Central memory CD8-positive, alpha-beta T cell (primary cell): ENCODE measurements at regions not wholly inside any gene's neighbourhood (a gene's known extent, or its start where the extent isn't known, plus 50 kb on each side); places are given as distances from the start of the nearest gene placed in this dataset.
"Not testable (repeated sequence)": the region's sequence is repeated elsewhere in the genome, so short reads cannot be mapped to it uniquely, and the experiment has no call there.

Source experiments
- ATAC-seq: fragments of 150-1000 bp; cut with Tn5 transposase; replicated peaks from 2 replicates; pipeline ENCODE4 v1.10.0; 2022; ENCODE audit warnings: mild to moderate bottlenecking, moderate FRiP score, moderate number of reproducible peaks; ENCODE audit not compliant: poor library complexity, severe bottlenecking; ENCODE audit errors: extremely low read depth
- DNase-seq, 2 donors: peaks; one replicate each; pipeline ENCODE4 v3.0.0; 2021; ENCODE audit warnings: low spot score in 2 of 2
- H3K27ac Mint-ChIP-seq: one replicate; pipeline ENCODE4 v1.8.0; 2022; ENCODE audit warnings: low read depth, mild to moderate bottlenecking, moderate library complexity, mixed read lengths
- H3K27me3 Mint-ChIP-seq: one replicate; pipeline ENCODE4 v1.8.0; 2022; ENCODE audit warnings: mixed read lengths
- H3K36me3 Mint-ChIP-seq: one replicate; pipeline ENCODE4 v1.8.0; 2022; ENCODE audit warnings: mild to moderate bottlenecking, moderate library complexity, mixed read lengths; ENCODE audit not compliant: insufficient read depth
- H3K4me1 Mint-ChIP-seq: one replicate; pipeline ENCODE4 v1.8.0; 2022; ENCODE audit warnings: mixed read lengths
- H3K4me3 Mint-ChIP-seq: one replicate; pipeline ENCODE4 v1.8.0; 2022; ENCODE audit warnings: mild to moderate bottlenecking, moderate library complexity, mixed read lengths
- H3K9me3 Mint-ChIP-seq: one replicate; pipeline ENCODE4 v1.8.0; 2022; ENCODE audit warnings: mixed read lengths

DNA sequence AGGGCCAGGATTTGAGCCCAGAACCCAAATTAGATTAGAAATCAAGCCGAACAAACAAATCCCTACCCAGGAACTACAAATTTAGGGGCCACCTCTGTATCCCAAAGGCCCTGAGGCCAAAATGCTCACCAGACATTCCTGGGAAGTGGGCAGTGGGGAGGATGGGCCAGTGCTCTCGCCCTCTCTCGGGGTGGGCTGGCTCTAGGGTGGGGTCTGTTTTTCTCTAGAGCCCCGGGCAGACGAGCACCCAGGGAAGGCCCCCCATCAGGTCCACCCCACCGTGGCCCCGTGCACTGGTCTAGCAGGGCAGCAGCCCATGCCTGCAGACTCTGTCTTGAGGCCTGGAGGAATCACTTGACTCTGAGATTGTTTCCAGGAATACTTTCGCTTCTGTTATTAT is 252.0 kb downstream of the RRAGC start:
- Mint-ChIP-seq H3K36me3 (no peaks in the 10 kb centered on the region), H3K9me3 (no peaks in the 10 kb centered on the region), H3K27ac (no peak overlapping the region), H3K27me3 (peaks cover 68% of the 10 kb centered on the region), H3K4me1 (no peaks in the 10 kb centered on the region), H3K4me3 (no peak overlapping the region)
- ATAC-seq, result no peak
- no peak for DNase-seq

- no peaks in the 10 kb centered on the region for H3K36me3 Mint-ChIP-seq
- ATAC-seq, result no peak
- H3K4me3 Mint-ChIP-seq, result no peak overlapping the region
- no peak for DNase-seq
- H3K4me1 Mint-ChIP-seq, result no peaks in the 10 kb centered on the region
- peaks cover 55% of the 10 kb centered on the region for H3K27me3 Mint-ChIP-seq
- H3K9me3 Mint-ChIP-seq, result no peaks in the 10 kb centered on the region
- H3K27ac Mint-ChIP-seq, result no peak overlapping the region
These were observed 254.5 kb downstream of the RRAGC start for GRCh38 chr1:38605063-38605462.

DNA sequence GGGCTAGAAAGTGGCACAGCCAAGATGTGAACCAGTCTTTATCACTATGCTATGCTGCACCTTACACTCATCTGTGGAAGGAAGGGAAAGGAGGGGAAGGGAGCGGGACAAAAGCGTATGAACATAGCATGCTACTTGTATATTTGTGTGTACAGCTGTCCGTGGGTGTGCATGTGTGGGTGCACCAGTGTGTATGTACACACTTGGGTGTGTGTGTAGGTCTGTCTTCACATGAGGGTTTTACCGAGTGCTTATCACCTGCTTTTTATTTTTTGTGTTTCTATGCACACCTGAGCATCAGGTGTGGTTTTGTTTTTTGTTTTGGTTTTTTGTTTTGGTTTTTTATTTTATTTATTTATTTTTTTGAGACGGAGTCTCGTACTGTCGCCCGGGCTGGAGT is 255.7 kb downstream of the RRAGC start:
- ATAC-seq, result no peak
- Mint-ChIP-seq H3K36me3 (no peaks in the 10 kb centered on the region), H3K27me3 (peaks cover 50% of the 10 kb centered on the region), H3K4me3 (no peak overlapping the region), H3K27ac (no peak overlapping the region), H3K4me1 (no peaks in the 10 kb centered on the region), H3K9me3 (no peaks in the 10 kb centered on the region)
- no peak for DNase-seq

DNA sequence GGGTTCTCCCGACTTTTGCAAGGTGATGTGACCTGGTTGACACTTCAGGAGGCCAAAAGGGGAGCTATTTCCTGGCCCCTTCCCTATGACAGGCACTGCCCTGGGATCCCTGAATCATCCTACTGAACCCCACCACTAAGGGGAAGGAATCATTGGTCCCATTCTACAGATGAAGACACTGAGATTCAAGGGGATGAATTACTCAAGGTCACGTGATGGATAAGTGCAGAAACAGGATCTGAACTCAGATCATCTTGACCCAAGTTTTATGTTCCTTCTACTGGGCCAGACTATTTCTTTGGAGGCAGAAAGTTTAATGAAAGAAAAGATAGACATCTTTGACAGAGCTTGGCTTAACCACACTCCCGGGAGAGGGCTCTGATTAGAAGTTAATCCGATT is 258.7 kb downstream of the RRAGC start:
- Mint-ChIP-seq H3K27me3 (peaks cover 58% of the 10 kb centered on the region), H3K36me3 (no peaks in the 10 kb centered on the region), H3K4me3 (no peak overlapping the region), H3K27ac (no peak overlapping the region), H3K4me1 (no peaks in the 10 kb centered on the region), H3K9me3 (no peaks in the 10 kb centered on the region)
- ATAC-seq (no peak), DNase-seq (no peak)

DNA sequence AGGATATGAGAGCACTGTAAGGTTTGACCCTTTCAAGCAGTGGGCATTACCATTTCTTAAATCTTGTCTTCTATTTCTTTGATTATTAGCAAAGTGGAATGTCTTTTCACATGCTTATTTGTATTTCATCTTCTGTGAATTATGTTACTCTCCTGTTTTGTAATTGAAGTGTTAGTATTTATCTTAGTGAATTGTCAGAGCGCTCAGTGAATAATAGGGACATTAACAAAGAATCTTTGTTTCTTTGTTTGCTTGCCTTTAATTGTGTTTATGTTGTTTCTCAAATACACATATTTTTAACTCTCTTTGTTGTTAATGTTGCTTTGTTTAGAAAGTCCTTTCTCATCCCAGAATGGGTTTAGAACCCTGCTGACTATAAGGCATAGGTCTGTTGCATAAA is 259.3 kb downstream of the RRAGC start:
- no peak overlapping the region for H3K4me3 Mint-ChIP-seq
- H3K27ac Mint-ChIP-seq, result no peak overlapping the region
- H3K4me1 Mint-ChIP-seq, result no peaks in the 10 kb centered on the region
- peaks cover 2% of the 10 kb centered on the region for H3K9me3 Mint-ChIP-seq
- H3K27me3 Mint-ChIP-seq, result peaks cover 58% of the 10 kb centered on the region
- ATAC-seq, result no peak
- H3K36me3 Mint-ChIP-seq, result no peaks in the 10 kb centered on the region
- no peak for DNase-seq

- H3K36me3 Mint-ChIP-seq, result no peaks in the 10 kb centered on the region
- ATAC-seq (no peak), DNase-seq (no peak)
- H3K4me3 Mint-ChIP-seq, result no peak overlapping the region
- H3K4me1 Mint-ChIP-seq, result no peaks in the 10 kb centered on the region
- peaks cover 4% of the 10 kb centered on the region for H3K9me3 Mint-ChIP-seq
- no peak overlapping the region for H3K27ac Mint-ChIP-seq
- peaks cover 72% of the 10 kb centered on the region for H3K27me3 Mint-ChIP-seq
These were observed 261.5 kb downstream of the RRAGC start for GRCh38 chr1:38598118-38598517.

DNA sequence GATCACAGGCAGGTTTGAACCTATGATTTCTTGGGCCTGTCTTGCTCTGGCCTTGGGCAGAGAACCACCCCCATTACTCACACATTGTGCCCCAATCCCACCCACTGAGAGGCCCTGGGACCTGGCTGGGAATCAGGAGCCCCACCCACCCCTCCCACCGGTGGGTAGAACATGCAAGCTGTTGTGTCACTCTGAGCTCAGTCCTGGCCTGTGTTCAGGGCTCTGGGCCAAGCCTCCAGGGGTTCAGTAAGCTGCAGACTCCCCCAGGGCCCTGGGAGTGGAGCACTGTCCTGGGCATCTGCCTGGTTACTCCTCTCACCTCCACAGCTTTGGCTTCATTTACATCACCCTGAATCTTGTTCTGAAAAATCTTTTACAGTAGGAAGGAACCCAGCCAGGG is 270.5 kb downstream of the RRAGC start:
- H3K27ac Mint-ChIP-seq, result no peak overlapping the region
- H3K4me1 Mint-ChIP-seq, result peaks cover 16% of the 10 kb centered on the region
- no peaks in the 10 kb centered on the region for H3K36me3 Mint-ChIP-seq
- peaks cover 31% of the 10 kb centered on the region for H3K27me3 Mint-ChIP-seq
- DNase-seq (no peak), ATAC-seq (no peak)
- peaks cover 5% of the 10 kb centered on the region for H3K9me3 Mint-ChIP-seq
- H3K4me3 Mint-ChIP-seq, result no peak overlapping the region

- H3K9me3 Mint-ChIP-seq, result peaks cover 5% of the 10 kb centered on the region
- no peak for ATAC-seq
These were observed 271.8 kb downstream of the RRAGC start for GRCh38 chr1:38587766-38588165.

DNA sequence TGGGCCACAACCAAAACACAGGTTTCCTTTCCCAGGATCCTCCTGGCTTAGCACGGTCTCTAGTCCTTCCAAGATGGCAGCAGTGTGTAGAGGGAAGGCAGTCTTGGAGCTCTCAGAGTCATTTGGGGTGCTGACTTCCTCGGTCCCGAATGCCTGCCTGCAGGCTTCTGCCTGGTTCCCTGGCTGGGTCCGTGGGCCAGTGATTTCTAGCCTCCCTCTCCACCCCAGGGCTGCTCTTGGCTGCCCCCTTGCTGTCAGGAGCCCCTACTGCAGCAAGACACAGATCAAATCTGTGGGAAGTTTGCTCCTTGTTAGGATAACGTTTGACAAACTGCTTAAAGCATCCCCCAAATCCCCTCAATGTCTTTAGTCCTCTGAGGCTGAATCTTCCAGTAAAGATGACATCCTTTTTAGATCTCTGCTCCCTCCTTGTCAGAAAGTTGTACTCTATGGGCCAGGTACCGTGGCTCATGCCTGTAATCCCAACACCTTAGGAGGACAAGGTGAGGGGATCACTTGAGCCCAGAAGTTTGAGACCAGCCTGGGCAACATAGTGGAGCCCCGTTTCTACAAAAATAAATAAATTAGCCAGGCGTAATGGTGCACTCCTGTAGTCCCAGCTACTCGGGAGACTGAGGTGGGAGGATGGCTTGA is 272.5 kb downstream of the RRAGC start:
- Mint-ChIP-seq H3K36me3 (no peaks in the 10 kb centered on the region), H3K27ac (no peak overlapping the region), H3K27me3 (peaks cover 13% of the 10 kb centered on the region), H3K4me1 (peaks cover 16% of the 10 kb centered on the region), H3K4me3 (no peak overlapping the region), H3K9me3 (no peaks in the 10 kb centered on the region)
- no peak for ATAC-seq
- DNase-seq, result peak; percentile 26 to 28

More at GRCh38 chr1:38587766-38588165, 271.8 kb downstream of the RRAGC start:
- Mint-ChIP-seq H3K4me3 (no peak overlapping the region), H3K36me3 (no peaks in the 10 kb centered on the region), H3K4me1 (peaks cover 16% of the 10 kb centered on the region), H3K27me3 (peaks cover 18% of the 10 kb centered on the region), H3K27ac (no peak overlapping the region)
- no peak for DNase-seq

- Mint-ChIP-seq H3K36me3 (no peaks in the 10 kb centered on the region), H3K27ac (no peak overlapping the region), H3K4me3 (no peak overlapping the region), H3K4me1 (peaks cover 16% of the 10 kb centered on the region), H3K27me3 (peaks cover 25% of the 10 kb centered on the region), H3K9me3 (no peaks in the 10 kb centered on the region)
- ATAC-seq, result no peak
- DNase-seq, result no peak
These were observed 273.6 kb downstream of the RRAGC start for GRCh38 chr1:38585971-38586370.

DNA sequence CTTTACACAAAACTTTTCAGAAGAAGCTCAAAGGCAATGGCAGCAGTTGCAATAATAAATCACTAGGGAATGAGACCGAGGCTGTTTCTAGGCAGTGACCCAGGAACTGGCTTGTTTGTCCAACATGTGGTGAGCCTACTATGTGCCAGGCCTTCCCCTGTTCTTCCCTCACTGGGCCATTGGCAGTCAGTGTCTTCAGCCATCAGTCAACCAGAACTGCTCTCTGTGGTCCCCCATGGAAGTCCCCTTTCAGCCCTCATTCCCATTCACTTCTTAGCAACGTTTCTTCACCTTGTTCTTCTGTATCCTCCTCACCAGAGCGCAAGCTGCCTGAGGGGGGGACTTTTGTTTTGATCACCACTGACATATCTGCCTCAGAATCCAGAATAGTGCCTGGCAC is 274.1 kb downstream of the RRAGC start:
- no peak overlapping the region for H3K27ac Mint-ChIP-seq
- H3K9me3 Mint-ChIP-seq, result no peaks in the 10 kb centered on the region
- DNase-seq (no peak), ATAC-seq (no peak)
- peaks cover 30% of the 10 kb centered on the region for H3K27me3 Mint-ChIP-seq
- H3K4me3 Mint-ChIP-seq, result no peak overlapping the region
- H3K4me1 Mint-ChIP-seq, result peaks cover 16% of the 10 kb centered on the region
- no peaks in the 10 kb centered on the region for H3K36me3 Mint-ChIP-seq

DNA sequence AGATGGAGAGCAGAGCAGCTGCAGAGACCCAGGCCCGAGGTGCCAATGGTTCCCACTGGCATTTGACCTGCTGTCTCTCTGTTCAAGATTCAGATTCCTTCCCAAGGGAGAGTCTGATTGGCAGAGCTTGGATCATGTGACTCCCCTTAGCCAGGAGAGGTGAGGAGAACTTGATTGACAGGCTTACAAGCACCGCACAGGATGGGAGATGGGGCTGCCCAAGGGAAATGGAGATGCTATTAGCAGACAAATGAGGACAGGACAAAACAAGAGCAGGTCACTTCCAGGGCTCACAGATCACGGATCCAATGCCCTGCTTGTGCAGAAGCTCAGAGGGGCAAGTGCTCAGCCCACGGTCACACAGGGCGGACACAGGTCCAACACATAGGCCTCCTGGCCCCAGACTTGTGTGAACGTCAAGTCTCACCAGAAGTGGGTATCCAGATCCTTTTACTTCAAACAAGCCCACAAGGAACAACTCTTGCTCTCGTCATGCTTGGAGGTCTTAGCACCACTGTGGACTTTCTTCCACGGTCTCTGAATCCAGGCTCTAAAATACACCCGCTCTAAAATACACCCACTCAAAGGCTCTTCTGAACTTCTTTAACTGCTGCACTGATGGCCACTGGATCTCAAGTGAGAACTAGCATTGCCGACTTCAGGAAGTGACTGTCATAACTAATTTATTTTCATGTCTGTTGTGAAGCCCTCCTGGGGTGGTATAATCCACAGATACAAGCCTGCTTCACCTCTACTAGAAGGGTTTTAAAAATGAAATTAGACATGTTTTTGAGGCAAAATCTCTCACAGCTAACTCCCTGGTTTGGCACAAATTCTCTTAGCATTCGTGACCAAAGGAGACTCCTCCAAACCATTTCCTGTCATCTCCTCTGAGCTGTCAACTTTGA is 274.9 kb downstream of the RRAGC start:
- Mint-ChIP-seq H3K4me1 (peaks cover 16% of the 10 kb centered on the region), H3K27me3 (peaks cover 30% of the 10 kb centered on the region), H3K36me3 (no peaks in the 10 kb centered on the region), H3K4me3 (no peak overlapping the region), H3K9me3 (no peaks in the 10 kb centered on the region), H3K27ac (no peak overlapping the region)
- ATAC-seq (no peak), DNase-seq (no peak)

- peaks cover 17% of the 10 kb centered on the region for H3K4me1 Mint-ChIP-seq
- not testable (repeated sequence) for H3K9me3 Mint-ChIP-seq, DNase-seq, H3K4me3 Mint-ChIP-seq, H3K36me3 Mint-ChIP-seq, ATAC-seq, H3K27ac Mint-ChIP-seq
- H3K27me3 Mint-ChIP-seq, result peaks cover 39% of the 10 kb centered on the region
These were observed 276.3 kb downstream of the RRAGC start for GRCh38 chr1:38583287-38583686.
